Memory B cell (primary cell): ENCODE measurements at regions not wholly inside any gene's neighbourhood (a gene's known extent, or its start where the extent isn't known, plus 50 kb on each side); places are given as distances from the start of the nearest gene placed in this dataset.
"Not testable (repeated sequence)": the region's sequence is repeated elsewhere in the genome, so short reads cannot be mapped to it uniquely, and the experiment has no call there.

Experiments
- ATAC-seq: fragments of 150-1000 bp; cut with Tn5 transposase; 2 replicates; pipeline ENCODE4 v1.10.0; 2021; ENCODE audit warnings: low read depth, mild to moderate bottlenecking, moderate library complexity
- DNase-seq, 2 donors: peaks; one replicate each; pipeline ENCODE4 v3.0.0; 2022; ENCODE audit warnings: low spot score in 2 of 2
- H3K27ac Mint-ChIP-seq: one replicate; pipeline ENCODE4 v1.8.0; 2022; ENCODE audit warnings: mild to moderate bottlenecking, moderate library complexity, mixed read lengths
- H3K27me3 Mint-ChIP-seq: one replicate; pipeline ENCODE4 v1.8.0; 2022; ENCODE audit warnings: mixed read lengths
- H3K36me3 Mint-ChIP-seq: one replicate; pipeline ENCODE4 v1.8.0; 2022; ENCODE audit warnings: mild to moderate bottlenecking, mixed read lengths
- H3K4me1 Mint-ChIP-seq: one replicate; pipeline ENCODE4 v1.8.0; 2022; ENCODE audit warnings: mixed read lengths
- H3K4me3 Mint-ChIP-seq: one replicate; pipeline ENCODE4 v1.8.0; 2022; ENCODE audit warnings: mild to moderate bottlenecking, moderate library complexity, mixed read lengths
- H3K9me3 Mint-ChIP-seq: one replicate; pipeline ENCODE4 v1.8.0; 2022; ENCODE audit warnings: mixed read lengths

GRCh38 chr5:145629047-145629446 lies 206.1 kb downstream of the PRELID2 start:
- H3K27ac Mint-ChIP-seq = no peak overlapping the region
- H3K9me3 Mint-ChIP-seq = peaks cover 3% of the 10 kb centered on the region
- H3K27me3 Mint-ChIP-seq = no peaks in the 10 kb centered on the region
- H3K4me1 Mint-ChIP-seq = no peaks in the 10 kb centered on the region
- no peak overlapping the region for H3K4me3 Mint-ChIP-seq
- DNase-seq (no peak), ATAC-seq (no peak)
- H3K36me3 Mint-ChIP-seq = no peaks in the 10 kb centered on the region

GRCh38 chr5:145628525-145628924 lies 206.6 kb downstream of the PRELID2 start:
- H3K27me3 Mint-ChIP-seq = no peaks in the 10 kb centered on the region
- no peak overlapping the region for H3K4me3 Mint-ChIP-seq
- DNase-seq (no peak), ATAC-seq (no peak)
- H3K9me3 Mint-ChIP-seq = peaks cover 3% of the 10 kb centered on the region
- no peaks in the 10 kb centered on the region for H3K36me3 Mint-ChIP-seq
- no peaks in the 10 kb centered on the region for H3K4me1 Mint-ChIP-seq
- H3K27ac Mint-ChIP-seq = no peak overlapping the region

- no peaks in the 10 kb centered on the region for H3K27me3 Mint-ChIP-seq
- no peak overlapping the region for H3K4me3 Mint-ChIP-seq
- no peak for DNase-seq
- H3K36me3 Mint-ChIP-seq = no peaks in the 10 kb centered on the region
- peaks cover 4% of the 10 kb centered on the region for H3K9me3 Mint-ChIP-seq
- ATAC-seq = no peak
- no peaks in the 10 kb centered on the region for H3K4me1 Mint-ChIP-seq
- H3K27ac Mint-ChIP-seq = no peak overlapping the region
These were observed 215.3 kb downstream of the PRELID2 start for GRCh38 chr5:145619806-145620310.

- H3K4me3 Mint-ChIP-seq, DNase-seq, H3K36me3 Mint-ChIP-seq, H3K9me3 Mint-ChIP-seq, H3K27ac Mint-ChIP-seq, ATAC-seq, H3K4me1 Mint-ChIP-seq, H3K27me3 Mint-ChIP-seq: not testable (repeated sequence)
These were observed 218.4 kb downstream of the PRELID2 start for GRCh38 chr5:145616739-145617138.

- DNase-seq = no peak
- H3K27ac Mint-ChIP-seq = no peak overlapping the region
- H3K4me3 Mint-ChIP-seq = no peak overlapping the region
- H3K27me3 Mint-ChIP-seq = peaks cover 1% of the 10 kb centered on the region
- H3K9me3 Mint-ChIP-seq = peaks cover 2% of the 10 kb centered on the region
- H3K4me1 Mint-ChIP-seq = no peaks in the 10 kb centered on the region
- no peaks in the 10 kb centered on the region for H3K36me3 Mint-ChIP-seq
- ATAC-seq = no peak
These were observed 236.2 kb downstream of the PRELID2 start for GRCh38 chr5:145598983-145599382.

GRCh38 chr5:145598184-145598583 lies 237.0 kb downstream of the PRELID2 start:
- no peak overlapping the region for H3K4me3 Mint-ChIP-seq
- no peaks in the 10 kb centered on the region for H3K4me1 Mint-ChIP-seq
- H3K36me3 Mint-ChIP-seq = no peaks in the 10 kb centered on the region
- no peak for DNase-seq
- H3K27me3 Mint-ChIP-seq = peaks cover 1% of the 10 kb centered on the region
- peaks cover 2% of the 10 kb centered on the region for H3K9me3 Mint-ChIP-seq
- H3K27ac Mint-ChIP-seq = no peak overlapping the region
- ATAC-seq = no peak

GRCh38 chr5:145591578-145591977 lies 243.6 kb downstream of the PRELID2 start:
- Mint-ChIP-seq H3K27me3 (peaks cover 1% of the 10 kb centered on the region), H3K4me1 (no peaks in the 10 kb centered on the region), H3K4me3 (no peak overlapping the region), H3K36me3 (no peaks in the 10 kb centered on the region), H3K9me3 (peaks cover 1% of the 10 kb centered on the region), H3K27ac (no peak overlapping the region)
- ATAC-seq = no peak
- no peak for DNase-seq

- H3K4me3 Mint-ChIP-seq = no peak overlapping the region
- no peak for DNase-seq
- no peaks in the 10 kb centered on the region for H3K27me3 Mint-ChIP-seq
- H3K4me1 Mint-ChIP-seq = no peaks in the 10 kb centered on the region
- H3K27ac Mint-ChIP-seq = no peak overlapping the region
- no peaks in the 10 kb centered on the region for H3K36me3 Mint-ChIP-seq
- no peaks in the 10 kb centered on the region for H3K9me3 Mint-ChIP-seq
- no peak for ATAC-seq
These were observed 246.1 kb downstream of the PRELID2 start for GRCh38 chr5:145589063-145589462.

- Mint-ChIP-seq H3K9me3 (no peaks in the 10 kb centered on the region), H3K36me3 (no peaks in the 10 kb centered on the region), H3K27ac (no peak overlapping the region), H3K4me3 (no peak overlapping the region), H3K27me3 (no peaks in the 10 kb centered on the region), H3K4me1 (no peaks in the 10 kb centered on the region)
- DNase-seq (no peak), ATAC-seq (no peak)
These were observed 246.6 kb downstream of the PRELID2 start for GRCh38 chr5:145588558-145588957.

- no peaks in the 10 kb centered on the region for H3K4me1 Mint-ChIP-seq
- H3K9me3 Mint-ChIP-seq = no peaks in the 10 kb centered on the region
- H3K27ac Mint-ChIP-seq = no peak overlapping the region
- no peak overlapping the region for H3K4me3 Mint-ChIP-seq
- no peaks in the 10 kb centered on the region for H3K27me3 Mint-ChIP-seq
- no peak for ATAC-seq
- DNase-seq = no peak
- no peaks in the 10 kb centered on the region for H3K36me3 Mint-ChIP-seq
These were observed 247.0 kb downstream of the PRELID2 start for GRCh38 chr5:145588113-145588512.

- H3K9me3 Mint-ChIP-seq = no peaks in the 10 kb centered on the region
- H3K27ac Mint-ChIP-seq = no peak overlapping the region
- no peak overlapping the region for H3K4me3 Mint-ChIP-seq
- ATAC-seq = no peak
- no peaks in the 10 kb centered on the region for H3K27me3 Mint-ChIP-seq
- no peaks in the 10 kb centered on the region for H3K36me3 Mint-ChIP-seq
- no peak for DNase-seq
- H3K4me1 Mint-ChIP-seq = no peaks in the 10 kb centered on the region
These were observed 247.4 kb downstream of the PRELID2 start for GRCh38 chr5:145587710-145588109.

GRCh38 chr5:145587308-145587672 lies 247.9 kb downstream of the PRELID2 start:
- H3K36me3 Mint-ChIP-seq = no peaks in the 10 kb centered on the region
- H3K27me3 Mint-ChIP-seq = no peaks in the 10 kb centered on the region
- H3K9me3 Mint-ChIP-seq = peaks cover 2% of the 10 kb centered on the region
- no peak for DNase-seq
- ATAC-seq = no peak
- no peak overlapping the region for H3K4me3 Mint-ChIP-seq
- no peaks in the 10 kb centered on the region for H3K4me1 Mint-ChIP-seq
- H3K27ac Mint-ChIP-seq = no peak overlapping the region

- H3K4me3 Mint-ChIP-seq = no peak overlapping the region
- H3K4me1 Mint-ChIP-seq = no peaks in the 10 kb centered on the region
- no peak overlapping the region for H3K27ac Mint-ChIP-seq
- DNase-seq (no peak), ATAC-seq (no peak)
- no peaks in the 10 kb centered on the region for H3K36me3 Mint-ChIP-seq
- H3K9me3 Mint-ChIP-seq = peaks cover 3% of the 10 kb centered on the region
- H3K27me3 Mint-ChIP-seq = no peaks in the 10 kb centered on the region
These were observed 248.4 kb downstream of the PRELID2 start for GRCh38 chr5:145586661-145587307.

GRCh38 chr5:145585443-145586148 lies 249.5 kb downstream of the PRELID2 start:
- ATAC-seq (no peak), DNase-seq (no peak)
- H3K27me3 Mint-ChIP-seq = no peaks in the 10 kb centered on the region
- no peaks in the 10 kb centered on the region for H3K4me1 Mint-ChIP-seq
- H3K4me3 Mint-ChIP-seq = no peak overlapping the region
- H3K36me3 Mint-ChIP-seq = no peaks in the 10 kb centered on the region
- no peak overlapping the region for H3K27ac Mint-ChIP-seq
- peaks cover 5% of the 10 kb centered on the region for H3K9me3 Mint-ChIP-seq

GRCh38 chr5:145579301-145579700 lies 255.8 kb downstream of the PRELID2 start:
- H3K4me1 Mint-ChIP-seq = no peaks in the 10 kb centered on the region

More at GRCh38 chr5:145579301-145579700, 255.8 kb downstream of the PRELID2 start:
- no peaks in the 10 kb centered on the region for H3K36me3 Mint-ChIP-seq
- H3K9me3 Mint-ChIP-seq = peaks cover 14% of the 10 kb centered on the region
- DNase-seq = no peak
- H3K4me3 Mint-ChIP-seq = no peak overlapping the region
- no peak for ATAC-seq
- no peak overlapping the region for H3K27ac Mint-ChIP-seq
- H3K27me3 Mint-ChIP-seq = no peaks in the 10 kb centered on the region
